VCaP (cell line): ENCODE measurements at regions not wholly inside any gene's neighbourhood (a gene's known extent, or its start where the extent isn't known, plus 50 kb on each side); places are given as distances from the start of the nearest gene placed in this dataset.

Experiments used
- H3K27ac ChIP-seq: fragments of 450-650 bp; 2 replicates; pipeline ENCODE4 v1.5.1; 2017
- TF ChIP-seq, protein P1 (sequence below): fragments of 450-650 bp; conservative IDR thresholded peaks from 2 replicates; pipeline ENCODE4 v1.5.1; 2017; ENCODE audit warnings: mild to moderate bottlenecking, moderate library complexity

DNA sequence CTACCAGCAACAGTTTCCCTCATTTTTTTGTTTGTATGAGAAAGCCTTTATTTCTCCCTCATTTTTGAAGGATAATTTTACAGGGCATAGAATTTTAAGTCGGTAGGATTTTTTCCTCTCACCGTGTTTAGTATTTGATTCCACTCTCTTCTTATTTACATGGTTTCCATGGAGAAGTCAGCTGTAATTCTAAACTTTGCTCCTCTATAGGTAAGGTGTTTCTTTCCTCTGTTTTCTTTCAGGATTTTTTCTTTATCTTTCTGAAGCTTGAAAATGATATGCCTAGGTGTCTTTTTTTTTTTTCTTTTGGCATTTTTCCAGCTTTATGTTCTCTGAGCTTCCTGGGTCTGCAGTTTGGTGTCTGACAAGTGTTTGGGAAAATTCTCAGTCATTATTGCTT, 75.6 kb upstream of the ETV6 start:
- no peak overlapping the region for H3K27ac ChIP-seq
- TF ChIP-seq, protein P1, sequence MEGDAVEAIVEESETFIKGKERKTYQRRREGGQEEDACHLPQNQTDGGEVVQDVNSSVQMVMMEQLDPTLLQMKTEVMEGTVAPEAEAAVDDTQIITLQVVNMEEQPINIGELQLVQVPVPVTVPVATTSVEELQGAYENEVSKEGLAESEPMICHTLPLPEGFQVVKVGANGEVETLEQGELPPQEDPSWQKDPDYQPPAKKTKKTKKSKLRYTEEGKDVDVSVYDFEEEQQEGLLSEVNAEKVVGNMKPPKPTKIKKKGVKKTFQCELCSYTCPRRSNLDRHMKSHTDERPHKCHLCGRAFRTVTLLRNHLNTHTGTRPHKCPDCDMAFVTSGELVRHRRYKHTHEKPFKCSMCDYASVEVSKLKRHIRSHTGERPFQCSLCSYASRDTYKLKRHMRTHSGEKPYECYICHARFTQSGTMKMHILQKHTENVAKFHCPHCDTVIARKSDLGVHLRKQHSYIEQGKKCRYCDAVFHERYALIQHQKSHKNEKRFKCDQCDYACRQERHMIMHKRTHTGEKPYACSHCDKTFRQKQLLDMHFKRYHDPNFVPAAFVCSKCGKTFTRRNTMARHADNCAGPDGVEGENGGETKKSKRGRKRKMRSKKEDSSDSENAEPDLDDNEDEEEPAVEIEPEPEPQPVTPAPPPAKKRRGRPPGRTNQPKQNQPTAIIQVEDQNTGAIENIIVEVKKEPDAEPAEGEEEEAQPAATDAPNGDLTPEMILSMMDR: no peak

DNA sequence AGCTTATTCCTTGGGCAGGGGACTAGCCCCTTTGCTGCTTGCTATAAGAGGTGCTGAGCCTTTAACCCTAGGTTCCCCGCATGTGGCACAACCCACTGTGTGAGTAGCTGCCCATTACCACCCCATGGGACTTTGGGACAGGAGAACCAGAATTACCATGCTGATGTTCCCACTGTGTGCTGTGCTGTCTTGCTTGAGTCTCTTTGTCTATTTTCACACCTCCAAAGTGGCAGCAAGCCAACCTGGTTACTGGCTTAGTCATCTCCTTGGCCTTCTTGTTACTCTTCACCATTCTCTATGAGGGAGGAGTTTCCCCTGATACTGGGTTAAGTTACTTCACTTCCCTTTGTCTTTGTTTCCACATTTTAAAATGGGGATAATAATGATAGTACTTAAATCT, 73.4 kb upstream of the ETV6 start:
- TF ChIP-seq, protein P1: no peak
- H3K27ac ChIP-seq: no peak overlapping the region

DNA sequence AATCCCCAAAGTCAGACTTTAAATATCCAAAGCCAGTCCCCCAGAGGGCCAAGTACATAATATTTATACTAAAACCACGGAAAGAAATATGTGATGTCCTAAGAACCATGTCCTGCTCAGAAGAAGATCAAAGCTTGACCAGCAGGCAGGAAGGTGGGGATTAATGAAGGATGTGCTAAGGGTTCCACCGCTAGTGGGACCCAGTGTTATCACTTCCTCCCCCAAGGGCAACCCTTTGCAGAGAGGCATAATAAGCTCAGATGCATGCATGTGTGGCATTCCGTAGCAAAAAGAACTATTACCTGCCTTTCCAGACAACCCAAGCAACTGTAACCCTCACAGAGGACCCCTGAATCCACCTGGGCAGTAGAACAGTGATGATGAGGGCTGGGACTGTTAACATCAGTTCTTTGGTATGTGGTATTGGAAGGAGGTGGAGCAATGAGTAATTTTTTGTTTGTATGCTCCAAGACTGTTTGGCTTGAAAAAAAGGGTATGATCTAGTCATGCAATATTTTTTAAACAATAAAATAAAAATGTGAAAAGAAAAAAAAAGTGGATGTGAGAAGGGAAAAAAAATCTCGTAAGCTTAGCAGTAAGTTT, 71.7 kb upstream of the ETV6 start:
- TF ChIP-seq, protein P1: no peak
- H3K27ac ChIP-seq: no peak overlapping the region

DNA sequence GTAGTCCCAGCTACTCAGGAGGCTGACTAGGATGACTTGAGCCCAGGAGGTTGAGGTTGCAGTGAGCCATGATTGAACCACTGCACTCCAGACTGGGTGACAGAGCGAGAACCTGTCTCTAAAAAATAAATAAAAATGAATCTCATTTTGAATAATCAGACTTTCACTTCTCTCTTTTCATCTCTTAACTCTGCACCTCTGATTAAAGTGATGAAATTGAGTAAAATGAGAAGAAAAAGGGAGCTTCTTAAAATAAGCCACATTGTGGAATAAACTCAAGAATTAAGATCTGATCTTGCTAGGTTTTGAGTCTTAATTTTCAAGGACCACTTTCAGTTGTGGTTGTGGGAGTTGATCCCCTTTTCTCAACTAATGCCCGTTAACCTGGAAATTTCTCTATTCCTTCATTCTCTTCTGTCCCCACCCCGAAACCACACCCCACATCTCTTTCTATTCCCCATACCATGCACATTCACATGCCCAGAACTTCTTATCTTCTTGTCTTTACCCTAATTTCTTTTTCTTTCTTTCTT, 70.9 kb upstream of the ETV6 start:
- TF ChIP-seq, protein P1: no peak
- H3K27ac ChIP-seq: no peak overlapping the region

DNA sequence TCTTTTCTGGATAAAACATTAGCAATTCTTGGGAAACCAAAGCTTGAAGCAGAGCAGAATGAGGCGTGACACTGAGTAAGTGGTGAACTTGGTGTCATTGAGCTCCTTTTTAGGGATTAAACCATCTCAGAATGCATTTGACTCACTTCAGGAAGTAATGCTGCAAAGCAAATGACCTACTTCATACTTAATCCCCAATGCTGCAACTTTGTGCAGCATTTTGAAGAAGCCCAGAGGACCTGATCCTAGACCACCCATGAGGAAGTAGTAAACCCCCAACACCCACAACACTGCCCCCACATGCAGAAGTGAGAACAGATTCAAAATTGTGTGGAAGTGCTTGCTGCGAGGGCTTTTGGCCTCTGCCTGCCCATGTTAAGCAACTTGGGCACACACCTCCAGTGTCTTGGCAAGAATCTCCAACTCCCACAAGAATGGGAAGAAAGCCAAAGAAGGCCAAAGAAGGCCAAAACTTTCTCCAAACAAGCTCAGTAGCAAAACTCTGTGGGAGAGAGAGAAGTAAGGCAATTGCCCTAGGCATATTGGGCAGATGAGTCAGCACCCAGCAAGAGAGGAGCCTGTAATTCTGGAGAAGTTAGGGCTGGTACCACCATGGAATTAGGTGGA, 69.2 kb upstream of the ETV6 start:
- TF ChIP-seq, protein P1: no peak
- no peak overlapping the region for H3K27ac ChIP-seq

DNA sequence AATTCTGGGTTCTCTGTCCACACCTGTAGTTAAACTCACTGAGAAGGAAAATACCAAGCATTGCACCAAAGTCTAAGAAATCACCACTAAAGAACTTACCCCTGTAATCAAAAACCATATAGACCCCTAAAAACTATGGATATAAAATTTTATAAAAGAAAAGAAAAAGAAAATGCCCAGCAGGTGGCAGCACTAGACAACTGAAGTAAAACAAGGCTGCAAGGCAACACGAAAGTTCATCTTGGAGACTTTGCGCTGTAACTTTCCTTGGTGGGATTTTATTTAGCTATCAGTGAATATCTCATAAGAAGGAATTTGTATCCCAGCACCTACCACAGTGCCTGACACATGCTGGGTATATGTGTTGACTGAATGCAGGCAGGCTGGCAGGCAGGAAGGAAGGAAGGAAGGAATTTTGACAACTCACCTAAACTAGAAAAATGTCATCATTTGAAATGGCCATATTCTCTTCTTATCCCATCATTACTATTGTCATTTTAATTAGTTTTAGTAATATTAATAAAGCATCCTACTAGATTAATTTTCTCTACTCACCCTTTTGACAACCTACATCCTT, 68.2 kb upstream of the ETV6 start:
- H3K27ac ChIP-seq: no peak overlapping the region
- TF ChIP-seq, protein P1: peak; percentile 74

DNA sequence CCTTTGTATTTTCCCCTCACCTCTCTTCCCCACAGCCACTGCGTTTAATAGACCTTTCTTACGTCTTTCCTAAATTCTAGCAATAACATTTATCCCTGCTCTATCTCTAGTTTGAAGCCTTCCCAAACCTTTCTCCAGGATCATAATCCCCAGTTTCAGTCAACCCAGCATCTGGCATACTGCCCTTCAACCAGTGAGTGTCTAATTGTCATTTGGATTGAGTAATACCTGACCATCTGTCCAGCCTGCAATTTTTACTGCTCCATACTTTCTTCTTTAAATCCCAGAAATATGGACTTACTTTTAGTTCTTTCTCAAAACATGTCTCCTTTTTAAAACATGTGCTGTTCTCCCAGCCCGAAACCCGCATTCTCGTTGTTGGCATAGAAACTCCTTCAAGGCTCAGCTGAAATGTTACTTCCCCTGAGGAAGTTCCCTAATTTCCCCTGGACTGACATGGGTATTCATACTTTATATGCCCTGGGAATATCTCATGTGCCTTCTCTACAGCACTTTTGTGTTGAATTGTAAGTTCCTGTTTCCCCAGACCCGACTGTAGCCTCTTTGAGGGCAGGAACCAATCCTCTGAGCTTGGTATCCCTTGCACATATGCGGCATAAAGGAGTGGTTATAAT, 65.1 kb upstream of the ETV6 start:
- H3K27ac ChIP-seq: no peak overlapping the region
- TF ChIP-seq, protein P1: no peak
